K562 (cell line): ENCODE measurements at regions not wholly inside any gene's neighbourhood (a gene's known extent, or its start where the extent isn't known, plus 50 kb on each side); places are given as distances from the start of the nearest gene placed in this dataset.

ENCODE experiments used
- NCOA6 ChIP-seq: fragments of 450-650 bp; IDR thresholded peaks from 2 replicates; pipeline ENCODE4 v1.6.1; 2017; ENCODE audit warnings: mild to moderate bottlenecking
- PHB ChIP-seq: fragments of 250-450 bp; sonication (Bioruptor Pico); IDR thresholded peaks from 2 replicates; pipeline ENCODE4 v1.5.0; 2021
- PTRF ChIP-seq: fragments of 450-650 bp; IDR thresholded peaks from 2 replicates; pipeline ENCODE4 v1.6.1; 2016; ENCODE audit warnings: mild to moderate bottlenecking, missing genetic modification characterization, missing compliant biosample characterization
- SIX5 ChIP-seq, 2 experiments: IDR thresholded peaks; 2 replicates each; pipeline ENCODE4 v1.6.1; 2011; ENCODE audit warnings: low read length in 2 of 2, borderline replicate concordance in 1 of 2, low read depth in 1 of 2, mild to moderate bottlenecking in 1 of 2, moderate library complexity in 1 of 2; ENCODE audit not compliant: insufficient read depth in 1 of 2
- STAT5B ChIP-seq: fragments of 250-450 bp; sonication (Bioruptor Pico); IDR thresholded peaks from 2 replicates; pipeline ENCODE4 v1.8.0; 2021; ENCODE audit warnings: mild to moderate bottlenecking, inconsistent platforms
- TAL1 ChIP-seq: fragments of 450-650 bp; IDR thresholded peaks from 2 replicates; pipeline ENCODE4 v1.6.1; 2016; ENCODE audit warnings: mild to moderate bottlenecking
- ZNF239 ChIP-seq: fragments of 250-450 bp; sonication (Bioruptor Pico); IDR thresholded peaks from 2 replicates; pipeline ENCODE4 v1.4.0; 2020; ENCODE audit warnings: mild to moderate bottlenecking
- ZNF699 ChIP-seq: fragments of 250-450 bp; sonication (Bioruptor Pico); IDR thresholded peaks from 2 replicates; pipeline ENCODE4 v1.8.0; 2021; ENCODE audit warnings: mild to moderate bottlenecking, moderate library complexity; ENCODE audit not compliant: insufficient replicate concordance
- TF ChIP-seq, protein P1 (sequence below): sonication (generic); formaldehyde crosslinking; IDR thresholded peaks from 2 replicates; pipeline ENCODE4 v1.8.1; 2023; ENCODE audit warnings: mild to moderate bottlenecking, missing genetic modification reagents
- TF ChIP-seq, protein P2 (sequence below): sonication (generic); formaldehyde crosslinking; IDR thresholded peaks from 2 replicates; pipeline ENCODE4 v1.9.0; 2022; ENCODE audit warnings: mild to moderate bottlenecking, missing genetic modification reagents

DNA sequence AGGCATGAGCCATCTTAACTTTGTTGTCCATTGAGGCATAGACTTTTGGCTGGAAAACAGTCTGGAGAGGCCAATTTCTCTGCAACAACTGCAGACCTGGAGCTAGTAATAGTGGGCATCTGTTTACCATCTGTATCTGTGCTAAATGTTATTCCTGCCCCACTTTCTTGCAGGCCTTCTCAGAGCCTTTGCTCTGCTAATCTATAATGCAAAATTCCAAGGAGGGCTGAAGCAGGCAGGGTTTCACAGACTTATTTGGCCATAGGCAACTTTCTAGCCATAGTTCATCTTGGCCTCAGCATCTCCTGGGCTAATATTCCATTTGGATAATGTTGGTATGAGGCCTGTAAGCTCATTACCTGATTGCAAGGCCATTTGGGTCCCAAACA is 124.5 kb upstream of the CSF3R start (continued):
- TF ChIP-seq ZNF239 (CRISPR knock-in tag) (peak; percentile 92), NCOA6 (no peak), PTRF (no peak), ZNF699 (no peak), SIX5 (IDR thresholded peaks at IDR 0.05; ENCODE audit: borderline replicate concordance in 1 of 2, insufficient read depth in 1 of 2, low read depth in 1 of 2, low read length in 2 of 2) (no peak), TAL1 (no peak), PHB (CRISPR knock-in tag) (no peak), STAT5B (CRISPR knock-in tag) (no peak)
- TF ChIP-seq, protein P1, sequence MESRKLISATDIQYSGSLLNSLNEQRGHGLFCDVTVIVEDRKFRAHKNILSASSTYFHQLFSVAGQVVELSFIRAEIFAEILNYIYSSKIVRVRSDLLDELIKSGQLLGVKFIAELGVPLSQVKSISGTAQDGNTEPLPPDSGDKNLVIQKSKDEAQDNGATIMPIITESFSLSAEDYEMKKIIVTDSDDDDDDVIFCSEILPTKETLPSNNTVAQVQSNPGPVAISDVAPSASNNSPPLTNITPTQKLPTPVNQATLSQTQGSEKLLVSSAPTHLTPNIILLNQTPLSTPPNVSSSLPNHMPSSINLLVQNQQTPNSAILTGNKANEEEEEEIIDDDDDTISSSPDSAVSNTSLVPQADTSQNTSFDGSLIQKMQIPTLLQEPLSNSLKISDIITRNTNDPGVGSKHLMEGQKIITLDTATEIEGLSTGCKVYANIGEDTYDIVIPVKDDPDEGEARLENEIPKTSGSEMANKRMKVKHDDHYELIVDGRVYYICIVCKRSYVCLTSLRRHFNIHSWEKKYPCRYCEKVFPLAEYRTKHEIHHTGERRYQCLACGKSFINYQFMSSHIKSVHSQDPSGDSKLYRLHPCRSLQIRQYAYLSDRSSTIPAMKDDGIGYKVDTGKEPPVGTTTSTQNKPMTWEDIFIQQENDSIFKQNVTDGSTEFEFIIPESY = no peak
- TF ChIP-seq, protein P2, sequence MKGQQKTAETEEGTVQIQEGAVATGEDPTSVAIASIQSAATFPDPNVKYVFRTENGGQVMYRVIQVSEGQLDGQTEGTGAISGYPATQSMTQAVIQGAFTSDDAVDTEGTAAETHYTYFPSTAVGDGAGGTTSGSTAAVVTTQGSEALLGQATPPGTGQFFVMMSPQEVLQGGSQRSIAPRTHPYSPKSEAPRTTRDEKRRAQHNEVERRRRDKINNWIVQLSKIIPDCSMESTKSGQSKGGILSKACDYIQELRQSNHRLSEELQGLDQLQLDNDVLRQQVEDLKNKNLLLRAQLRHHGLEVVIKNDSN (CRISPR knock-in tag) = no peak
- TF ChIP-seq, all 486 proteins: peak for 2
